ACC112 (cell line): ENCODE measurements at regions not wholly inside any gene's neighbourhood (a gene's known extent, or its start where the extent isn't known, plus 50 kb on each side); places are given as distances from the start of the nearest gene placed in this dataset.

ENCODE experiments used
- H2AFZ ChIP-seq: fragments of 200-600 bp; sonication (generic); one replicate; pipeline ENCODE4 v1.6.0; 2017; ENCODE audit warnings: antibody characterized with exemption, low read length; ENCODE audit not compliant: unreplicated experiment
- H3K27ac ChIP-seq: fragments of 200-600 bp; sonication (generic); 2 replicates; pipeline ENCODE4 v1.5.1; 2014; ENCODE audit warnings: low read depth, mild to moderate bottlenecking, antibody characterized with exemption, low read length, moderate library complexity
- H3K27me3 ChIP-seq: fragments of 200-600 bp; sonication (generic); 2 replicates; pipeline ENCODE4 v1.6.1; 2014; ENCODE audit warnings: mild to moderate bottlenecking, antibody characterized with exemption, low read length, moderate library complexity, mixed read lengths; ENCODE audit not compliant: insufficient read depth
- H3K36me3 ChIP-seq: fragments of 200-600 bp; sonication (generic); 2 replicates; pipeline ENCODE4 v1.6.1; 2016; ENCODE audit warnings: mild to moderate bottlenecking, antibody characterized with exemption, low read length, moderate library complexity, mixed read lengths; ENCODE audit not compliant: insufficient read depth
- H3K4me1 ChIP-seq: fragments of 200-600 bp; sonication (generic); one replicate; pipeline ENCODE4 v1.6.1; 2016; ENCODE audit warnings: low read length, mixed read lengths; ENCODE audit not compliant: insufficient read depth, unreplicated experiment, control insufficient read depth
- H3K4me3 ChIP-seq: fragments of 200-600 bp; sonication (generic); 2 replicates; pipeline ENCODE4 v1.5.1; 2014; ENCODE audit warnings: mild to moderate bottlenecking, low read depth, low read length
- H3K79me2 ChIP-seq: fragments of 200-600 bp; sonication (generic); one replicate; pipeline ENCODE4 v1.6.0; 2016; ENCODE audit warnings: low read length; ENCODE audit not compliant: control insufficient read depth, unreplicated experiment, insufficient read depth

- H3K79me2 ChIP-seq: no peaks in the 10 kb centered on the region
- no peak overlapping the region for H3K27ac ChIP-seq
- no peaks in the 10 kb centered on the region for H3K27me3 ChIP-seq
- no peaks in the 10 kb centered on the region for H3K4me1 ChIP-seq
- H2AFZ ChIP-seq: no peak overlapping the region
- H3K36me3 ChIP-seq: no peaks in the 10 kb centered on the region
- H3K4me3 ChIP-seq: no peak overlapping the region
These were observed 126.3 kb upstream of the NANOGP8 start for GRCh38 chr15:35211240-35211902.

GRCh38 chr15:35210370-35210769 lies 125.3 kb upstream of the NANOGP8 start:
- H2AFZ ChIP-seq: no peak overlapping the region
- H3K27me3 ChIP-seq: no peaks in the 10 kb centered on the region
- no peak overlapping the region for H3K27ac ChIP-seq
- no peaks in the 10 kb centered on the region for H3K4me1 ChIP-seq
- no peaks in the 10 kb centered on the region for H3K36me3 ChIP-seq
- H3K4me3 ChIP-seq: no peak overlapping the region
- no peaks in the 10 kb centered on the region for H3K79me2 ChIP-seq

- Histone ChIP-seq H3K4me3 (no peak overlapping the region), H3K36me3 (no peaks in the 10 kb centered on the region)
These were observed 124.7 kb upstream of the NANOGP8 start for GRCh38 chr15:35209838-35210237.

GRCh38 chr15:35208353-35208752 lies 123.3 kb upstream of the NANOGP8 start:
- H3K4me1 ChIP-seq: no peaks in the 10 kb centered on the region
- H3K79me2 ChIP-seq: no peaks in the 10 kb centered on the region
- H3K27ac ChIP-seq: no peak overlapping the region
- no peaks in the 10 kb centered on the region for H3K36me3 ChIP-seq
- H2AFZ ChIP-seq: no peak overlapping the region
- no peak overlapping the region for H3K4me3 ChIP-seq
- no peaks in the 10 kb centered on the region for H3K27me3 ChIP-seq

More at GRCh38 chr15:35209838-35210237, 124.7 kb upstream of the NANOGP8 start:
- Histone ChIP-seq H3K27ac (no peak overlapping the region), H3K4me1 (no peaks in the 10 kb centered on the region), H3K79me2 (no peaks in the 10 kb centered on the region), H2AFZ (no peak overlapping the region), H3K27me3 (no peaks in the 10 kb centered on the region)

GRCh38 chr15:35206060-35206675 lies 121.1 kb upstream of the NANOGP8 start:
- no peaks in the 10 kb centered on the region for H3K27me3 ChIP-seq
- no peak overlapping the region for H3K4me3 ChIP-seq
- H2AFZ ChIP-seq: no peak overlapping the region
- H3K36me3 ChIP-seq: no peaks in the 10 kb centered on the region
- H3K4me1 ChIP-seq: no peaks in the 10 kb centered on the region
- H3K79me2 ChIP-seq: no peaks in the 10 kb centered on the region
- no peak overlapping the region for H3K27ac ChIP-seq

GRCh38 chr15:35198197-35198596 lies 113.1 kb upstream of the NANOGP8 start:
- H3K4me3 ChIP-seq: no peak overlapping the region
- peaks cover 4% of the 10 kb centered on the region for H3K4me1 ChIP-seq
- H3K27me3 ChIP-seq: no peaks in the 10 kb centered on the region
- H3K27ac ChIP-seq: no peak overlapping the region
- no peaks in the 10 kb centered on the region for H3K79me2 ChIP-seq
- H2AFZ ChIP-seq: no peak overlapping the region
- no peaks in the 10 kb centered on the region for H3K36me3 ChIP-seq

- Histone ChIP-seq H3K79me2 (no peaks in the 10 kb centered on the region), H2AFZ (peak overlapping the region; percentile 73), H3K27ac (no peak overlapping the region), H3K4me1 (peaks cover 4% of the 10 kb centered on the region), H3K36me3 (no peaks in the 10 kb centered on the region), H3K4me3 (no peak overlapping the region), H3K27me3 (no peaks in the 10 kb centered on the region)
These were observed 112.7 kb upstream of the NANOGP8 start for GRCh38 chr15:35197754-35198153.

- H3K4me1 ChIP-seq: peaks cover 4% of the 10 kb centered on the region
- H3K27me3 ChIP-seq: no peaks in the 10 kb centered on the region
- H3K79me2 ChIP-seq: no peaks in the 10 kb centered on the region
- H3K36me3 ChIP-seq: no peaks in the 10 kb centered on the region
- H3K4me3 ChIP-seq: peak overlapping the region; percentile 42
- H2AFZ ChIP-seq: peak overlapping the region; percentile 73
- no peak overlapping the region for H3K27ac ChIP-seq
These were observed 112.2 kb upstream of the NANOGP8 start for GRCh38 chr15:35197306-35197705.

GRCh38 chr15:35196273-35196672 lies 111.2 kb upstream of the NANOGP8 start:
- Histone ChIP-seq H3K4me3 (no peak overlapping the region), H3K4me1 (peaks cover 4% of the 10 kb centered on the region), H3K27me3 (no peaks in the 10 kb centered on the region), H3K36me3 (no peaks in the 10 kb centered on the region), H2AFZ (no peak overlapping the region), H3K27ac (no peak overlapping the region), H3K79me2 (no peaks in the 10 kb centered on the region)

GRCh38 chr15:35195649-35196048 lies 110.6 kb upstream of the NANOGP8 start:
- H3K36me3 ChIP-seq: no peaks in the 10 kb centered on the region
- H3K27ac ChIP-seq: no peak overlapping the region
- no peak overlapping the region for H2AFZ ChIP-seq
- no peaks in the 10 kb centered on the region for H3K79me2 ChIP-seq
- H3K4me3 ChIP-seq: no peak overlapping the region
- H3K27me3 ChIP-seq: no peaks in the 10 kb centered on the region
- peaks cover 4% of the 10 kb centered on the region for H3K4me1 ChIP-seq

GRCh38 chr15:35195031-35195430 lies 109.9 kb upstream of the NANOGP8 start:
- H3K27me3 ChIP-seq: no peaks in the 10 kb centered on the region
- peaks cover 4% of the 10 kb centered on the region for H3K4me1 ChIP-seq
- no peaks in the 10 kb centered on the region for H3K36me3 ChIP-seq
- no peak overlapping the region for H3K4me3 ChIP-seq
- H3K27ac ChIP-seq: no peak overlapping the region
- H3K79me2 ChIP-seq: no peaks in the 10 kb centered on the region
- no peak overlapping the region for H2AFZ ChIP-seq
